ENCODE measurements at regions not wholly inside any gene's neighbourhood (a gene's known extent, or its start where the extent isn't known, plus 50 kb on each side); places are given as distances from the start of the nearest gene placed in this dataset.

GRCh38 chr4:66920514-66920913 is 624.8 kb downstream of the CENPC start:
- 85 to 86% methylated on average over 2 to 9 of the region's 10 CpGs for WGBS, 2 donors (ENCODE audit: low coverage in 1 of 2)
- no peak for ATAC-seq
- Histone ChIP-seq H3K4me1 (no peaks in the 10 kb centered on the region), H3K9me3 (no peaks in the 10 kb centered on the region), H3K4me3 (no peak overlapping the region), H3K27ac (no peak overlapping the region), H3K27me3 (no peaks in the 10 kb centered on the region), H3K36me3 (no peaks in the 10 kb centered on the region)
- TF ChIP-seq POLR2A (IDR thresholded peaks at IDR 0.05) (no peak), EP300 (IDR thresholded peaks at IDR 0.05) (no peak), POLR2AphosphoS5 (IDR thresholded peaks at IDR 0.05) (no peak)
- TF ChIP-seq, protein P1, sequence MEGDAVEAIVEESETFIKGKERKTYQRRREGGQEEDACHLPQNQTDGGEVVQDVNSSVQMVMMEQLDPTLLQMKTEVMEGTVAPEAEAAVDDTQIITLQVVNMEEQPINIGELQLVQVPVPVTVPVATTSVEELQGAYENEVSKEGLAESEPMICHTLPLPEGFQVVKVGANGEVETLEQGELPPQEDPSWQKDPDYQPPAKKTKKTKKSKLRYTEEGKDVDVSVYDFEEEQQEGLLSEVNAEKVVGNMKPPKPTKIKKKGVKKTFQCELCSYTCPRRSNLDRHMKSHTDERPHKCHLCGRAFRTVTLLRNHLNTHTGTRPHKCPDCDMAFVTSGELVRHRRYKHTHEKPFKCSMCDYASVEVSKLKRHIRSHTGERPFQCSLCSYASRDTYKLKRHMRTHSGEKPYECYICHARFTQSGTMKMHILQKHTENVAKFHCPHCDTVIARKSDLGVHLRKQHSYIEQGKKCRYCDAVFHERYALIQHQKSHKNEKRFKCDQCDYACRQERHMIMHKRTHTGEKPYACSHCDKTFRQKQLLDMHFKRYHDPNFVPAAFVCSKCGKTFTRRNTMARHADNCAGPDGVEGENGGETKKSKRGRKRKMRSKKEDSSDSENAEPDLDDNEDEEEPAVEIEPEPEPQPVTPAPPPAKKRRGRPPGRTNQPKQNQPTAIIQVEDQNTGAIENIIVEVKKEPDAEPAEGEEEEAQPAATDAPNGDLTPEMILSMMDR (IDR thresholded peaks at IDR 0.05): no peak

GRCh38 chr4:66911880-66912279 is 633.4 kb downstream of the CENPC start:
- Histone ChIP-seq H3K27me3 (no peaks in the 10 kb centered on the region), H3K9me3 (no peaks in the 10 kb centered on the region), H3K27ac (no peak overlapping the region), H3K36me3 (no peaks in the 10 kb centered on the region), H3K4me1 (no peaks in the 10 kb centered on the region), H3K4me3 (no peak overlapping the region)
- WGBS, 2 donors (ENCODE audit: low coverage in 1 of 2): 6 to 20% methylated on average over 2 of the region's 2 CpGs
- TF ChIP-seq EP300 (IDR thresholded peaks at IDR 0.05) (no peak), POLR2AphosphoS5 (IDR thresholded peaks at IDR 0.05) (no peak), POLR2A (IDR thresholded peaks at IDR 0.05) (no peak)
- TF ChIP-seq, protein P1 (IDR thresholded peaks at IDR 0.05): no peak
- ATAC-seq: no peak

- Histone ChIP-seq H3K4me3 (no peak overlapping the region), H3K27ac (no peak overlapping the region), H3K4me1 (no peaks in the 10 kb centered on the region), H3K9me3 (no peaks in the 10 kb centered on the region), H3K27me3 (no peaks in the 10 kb centered on the region), H3K36me3 (no peaks in the 10 kb centered on the region)
- no peak for ATAC-seq
- TF ChIP-seq POLR2A (IDR thresholded peaks at IDR 0.05) (no peak), POLR2AphosphoS5 (IDR thresholded peaks at IDR 0.05) (no peak), EP300 (IDR thresholded peaks at IDR 0.05) (no peak)
- TF ChIP-seq, protein P1 (IDR thresholded peaks at IDR 0.05): no peak
- 25 to 31% methylated on average over 2 of the region's 2 CpGs for WGBS, 2 donors (ENCODE audit: low coverage in 1 of 2)
Measured at GRCh38 chr4:66906314-66906713, 639.0 kb downstream of the CENPC start.

- Histone ChIP-seq H3K9me3 (peaks cover 0 to 8% (median 0%) of the 10 kb centered on the region in 3 donors), H3K4me3 (no peak overlapping the region), H3K27ac (no peak overlapping the region), H3K4me1 (no peaks in the 10 kb centered on the region), H3K27me3 (no peaks in the 10 kb centered on the region), H3K36me3 (no peaks in the 10 kb centered on the region)
- WGBS, 2 donors (ENCODE audit: low coverage in 1 of 2): 60% methylated on average over 1 of the region's 26 CpGs; no CpG with 5 or more reads in 1 of the 2 donors
- TF ChIP-seq, protein P1 (IDR thresholded peaks at IDR 0.05): no peak
- no peak for TF ChIP-seq POLR2A (IDR thresholded peaks at IDR 0.05)
- TF ChIP-seq EP300 (IDR thresholded peaks at IDR 0.05): no peak
- no peak for TF ChIP-seq POLR2AphosphoS5 (IDR thresholded peaks at IDR 0.05)
- ATAC-seq: no peak
Measured at GRCh38 chr4:66899422-66900065, 645.8 kb downstream of the CENPC start.

GRCh38 chr4:66893807-66894206 is 651.5 kb downstream of the CENPC start:
- Histone ChIP-seq H3K36me3 (no peaks in the 10 kb centered on the region), H3K9me3 (no peaks in the 10 kb centered on the region), H3K27me3 (no peaks in the 10 kb centered on the region), H3K27ac (no peak overlapping the region), H3K4me1 (no peaks in the 10 kb centered on the region), H3K4me3 (no peak overlapping the region)
- TF ChIP-seq POLR2A (IDR thresholded peaks at IDR 0.05): no peak
- TF ChIP-seq EP300 (IDR thresholded peaks at IDR 0.05): no peak
- TF ChIP-seq POLR2AphosphoS5 (IDR thresholded peaks at IDR 0.05): no peak
- TF ChIP-seq, protein P1 (IDR thresholded peaks at IDR 0.05): no peak
- no peak for ATAC-seq
- 73 to 80% methylated on average over 1 of the region's 1 CpG for WGBS, 2 donors (ENCODE audit: low coverage in 1 of 2)
